GM12892 (cell line): ENCODE measurements at regions not wholly inside any gene's neighbourhood (a gene's known extent, or its start where the extent isn't known, plus 50 kb on each side); places are given as distances from the start of the nearest gene placed in this dataset.

Experiments
- DNase-seq: peaks from one replicate; pipeline ENCODE4 v3.0.0; 2011; ENCODE audit not compliant: insufficient read length
- FAIRE-seq: peaks from 2 replicates; lab custom pipeline; 2011; peaks lifted over from hg19 to GRCh38; lab: Jason Lieb, UNC
- POLR2A ChIP-seq: IDR thresholded peaks from 2 replicates; pipeline ENCODE4 v1.6.1; 2011; ENCODE audit warnings: low read depth, low read length, control low read depth
- POLR2AphosphoS5 ChIP-seq: IDR thresholded peaks from 2 replicates; pipeline ENCODE4 v1.6.1; 2011; ENCODE audit warnings: low read depth, low read length, control low read depth
- TAF1 ChIP-seq: IDR thresholded peaks from 2 replicates; pipeline ENCODE4 v1.6.1; 2011; ENCODE audit warnings: low read depth, mild to moderate bottlenecking, control low read depth, low read length, borderline replicate concordance

DNA sequence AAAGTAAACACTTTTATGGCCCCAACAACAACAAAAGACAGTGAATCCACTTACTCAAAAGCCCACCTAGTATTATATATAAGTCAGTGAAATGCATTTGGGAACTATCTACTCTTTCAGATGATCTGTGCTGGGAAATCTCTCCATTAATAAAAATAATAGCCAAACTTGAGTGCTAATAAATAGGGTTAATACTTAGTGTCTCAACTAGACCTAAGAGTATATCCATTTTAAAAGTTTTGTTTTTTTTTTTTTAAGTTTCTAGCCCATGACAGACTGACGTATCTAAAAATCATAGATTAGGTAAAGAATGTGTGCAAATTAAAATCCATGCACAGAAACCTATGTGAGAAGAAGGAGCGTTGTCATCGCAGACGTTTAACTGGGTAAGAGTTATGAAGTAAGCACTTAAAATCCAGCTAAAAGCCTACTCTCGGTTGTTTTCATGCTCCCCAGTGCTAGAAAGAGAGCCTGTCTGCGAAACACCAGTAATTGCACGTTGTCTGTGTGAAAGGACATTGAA is 83.4 kb upstream of the PELI1 start:
- FAIRE-seq (no peak), DNase-seq (no peak)
- TF ChIP-seq POLR2AphosphoS5: no peak
- TF ChIP-seq POLR2A: no peak
- TF ChIP-seq TAF1: no peak

DNA sequence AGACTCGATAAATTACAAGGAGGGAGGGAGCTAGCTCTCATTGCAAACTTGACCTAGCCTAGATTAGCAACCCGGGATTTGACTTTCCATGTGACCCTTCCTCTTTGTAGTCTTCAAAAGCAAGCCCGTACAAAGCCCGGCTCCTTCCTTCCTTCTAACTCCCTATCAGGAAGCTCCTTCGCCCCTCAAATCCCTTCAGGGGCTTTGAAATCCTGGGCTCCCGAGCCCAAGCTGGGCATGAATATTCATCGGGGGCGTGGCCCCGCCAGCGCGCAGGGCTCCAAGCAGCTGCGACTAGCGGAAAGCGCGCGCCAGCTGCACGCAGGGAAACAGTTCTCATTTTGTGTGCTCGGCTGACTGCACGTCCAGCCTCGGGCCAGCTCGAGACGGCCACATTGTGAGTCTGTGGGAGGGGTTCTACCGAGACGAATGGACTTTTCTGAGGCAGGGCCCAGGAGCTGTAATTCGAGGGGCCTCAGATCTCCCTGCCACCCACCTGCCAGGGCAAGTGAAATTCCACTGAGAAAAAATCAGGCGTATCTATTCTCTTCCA is 84.0 kb upstream of the PELI1 start:
- FAIRE-seq (peak; percentile 97), DNase-seq (peak; percentile 65)
- TF ChIP-seq POLR2AphosphoS5: peak; percentile 54; the same call in 1 of the 2 replicates
- TF ChIP-seq POLR2A: peak; percentile 73
- TF ChIP-seq TAF1: no peak

DNA sequence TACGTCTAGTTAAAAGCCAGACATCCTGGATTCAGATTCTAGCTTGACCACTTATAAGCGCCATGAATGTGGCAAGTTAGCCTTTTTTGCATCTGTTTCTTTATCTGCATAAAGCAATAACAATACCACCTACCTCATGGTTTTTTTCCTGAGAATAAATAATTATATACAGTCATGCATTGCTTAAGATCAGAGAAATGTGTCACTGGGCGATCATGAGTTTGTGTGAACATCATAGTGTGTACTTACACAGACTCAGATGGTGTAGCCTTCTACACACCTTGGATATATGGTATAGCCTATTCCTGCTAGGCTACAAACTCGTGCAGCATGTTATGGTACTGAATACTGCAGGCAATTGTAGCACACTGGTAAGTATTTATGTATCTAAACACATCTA is 84.7 kb upstream of the PELI1 start:
- peak; percentile 30 for FAIRE-seq
- no peak for TF ChIP-seq POLR2A
- no peak for TF ChIP-seq POLR2AphosphoS5
- TF ChIP-seq TAF1: no peak

DNA sequence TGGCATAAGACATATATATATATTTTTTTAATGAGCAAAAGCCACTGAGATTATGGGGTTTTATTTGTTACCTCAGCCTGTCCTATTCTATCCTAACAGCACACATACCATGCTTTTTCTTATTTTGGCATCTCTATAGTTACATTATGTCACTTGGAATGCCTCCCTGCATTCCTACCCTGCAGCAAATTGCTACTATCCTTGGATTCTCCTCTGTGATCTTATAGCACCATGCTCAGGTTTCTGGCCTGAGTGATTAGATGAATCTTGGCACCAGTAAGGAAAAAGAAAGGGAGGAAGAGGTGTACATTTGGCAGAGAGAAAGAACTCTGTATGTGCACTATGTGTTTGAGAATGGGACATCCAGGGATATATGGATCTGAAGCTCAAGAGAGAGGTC is 86.3 kb upstream of the PELI1 start:
- no peak for DNase-seq
- FAIRE-seq: no peak
- no peak for TF ChIP-seq POLR2A
- TF ChIP-seq TAF1: no peak
- TF ChIP-seq POLR2AphosphoS5: no peak

More for the DNA sequence above, 84.7 kb upstream of the PELI1 start:
- no peak for DNase-seq

DNA sequence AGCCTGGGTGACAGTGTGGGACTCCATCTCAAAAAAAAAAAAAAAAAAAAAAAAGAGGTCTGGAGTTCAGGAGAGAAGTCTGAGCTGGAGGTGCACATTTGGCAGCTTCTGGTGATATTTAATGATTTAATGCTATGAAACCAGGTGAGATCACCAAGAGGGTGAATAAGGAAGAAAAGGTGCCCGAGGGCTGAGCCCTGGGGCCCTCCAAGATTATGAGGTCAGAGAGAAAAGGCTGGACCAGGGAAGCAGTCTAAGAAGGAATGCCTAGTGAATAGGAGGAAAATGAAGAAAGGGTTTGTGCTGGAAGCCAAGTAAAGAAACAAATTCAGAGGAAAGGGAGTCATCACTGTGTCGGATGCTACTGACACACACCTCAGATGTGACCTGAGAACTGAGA is 88.0 kb upstream of the PELI1 start:
- DNase-seq (no peak), FAIRE-seq (no peak)
- TF ChIP-seq POLR2AphosphoS5 (no peak), POLR2A (no peak), TAF1 (no peak)

DNA sequence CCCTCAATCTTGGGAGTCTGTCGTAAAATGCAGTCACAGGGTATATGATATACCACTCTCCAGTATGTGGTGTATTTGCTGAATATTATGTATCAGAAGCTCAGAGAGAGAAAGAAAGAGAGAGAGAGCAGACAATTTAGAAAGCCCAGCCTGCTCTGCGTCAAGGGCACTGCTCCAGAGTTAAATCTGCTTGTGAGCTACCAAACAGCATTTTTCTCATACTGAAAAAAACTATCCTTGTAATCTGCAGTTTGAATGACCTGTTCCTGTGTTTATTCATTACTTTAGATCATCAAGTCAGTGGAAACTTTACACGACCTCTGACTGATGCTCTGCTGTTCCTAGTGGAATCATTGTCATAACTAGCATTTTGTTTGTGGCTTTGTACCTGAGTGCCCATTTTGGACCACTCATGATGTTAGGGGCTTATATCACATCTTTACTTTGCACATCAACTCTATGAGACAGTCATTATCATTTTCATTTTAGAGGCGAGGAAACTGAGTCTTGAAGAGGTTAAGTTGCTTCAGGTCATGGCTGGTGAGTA is 89.2 kb upstream of the PELI1 start:
- DNase-seq (no peak), FAIRE-seq (no peak)
- TF ChIP-seq POLR2AphosphoS5 (no peak), POLR2A (no peak), TAF1 (no peak)

DNA sequence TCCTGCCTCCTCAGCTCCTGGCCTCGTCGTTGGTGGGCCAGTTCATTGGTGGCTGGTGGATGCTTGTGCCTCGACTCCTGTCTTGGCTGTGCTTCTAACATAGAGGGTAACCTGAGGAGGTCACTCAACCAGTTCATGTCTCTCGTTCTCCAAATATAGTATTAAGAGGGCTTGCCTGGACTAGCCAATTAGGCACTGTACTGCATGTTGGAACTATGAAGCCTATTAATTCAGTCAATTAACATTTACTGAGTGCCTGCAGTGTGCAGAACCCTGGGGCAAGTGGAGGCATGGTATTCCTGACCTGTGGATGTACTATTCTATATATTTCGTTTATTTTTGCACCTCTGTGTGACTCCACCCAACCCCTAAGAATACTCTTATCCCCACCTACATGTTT is 89.9 kb upstream of the PELI1 start:
- DNase-seq (no peak), FAIRE-seq (no peak)
- no peak for TF ChIP-seq TAF1

DNA sequence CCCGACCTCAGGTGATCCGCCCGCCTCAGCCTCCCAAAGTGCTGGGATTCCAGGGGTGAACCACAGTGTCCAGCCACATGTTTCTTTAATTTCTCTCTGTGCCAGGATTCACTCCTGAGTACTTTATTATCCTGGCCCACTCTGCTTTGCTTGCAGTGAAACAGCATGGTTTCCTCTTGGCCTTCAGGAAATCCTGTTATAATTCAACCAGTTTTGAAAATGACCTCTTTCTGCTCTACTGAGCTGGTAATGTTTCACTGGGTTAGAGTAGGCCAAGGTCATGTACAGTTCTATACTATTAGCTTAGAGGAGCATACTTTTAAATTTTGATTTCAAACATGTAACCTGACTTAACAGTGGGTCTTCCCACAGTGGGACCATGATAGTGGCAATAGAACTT is 90.6 kb upstream of the PELI1 start:
- TF ChIP-seq POLR2A: no peak
- no peak for TF ChIP-seq POLR2AphosphoS5
- TF ChIP-seq TAF1: no peak
- no peak for FAIRE-seq
- no peak for DNase-seq

DNA sequence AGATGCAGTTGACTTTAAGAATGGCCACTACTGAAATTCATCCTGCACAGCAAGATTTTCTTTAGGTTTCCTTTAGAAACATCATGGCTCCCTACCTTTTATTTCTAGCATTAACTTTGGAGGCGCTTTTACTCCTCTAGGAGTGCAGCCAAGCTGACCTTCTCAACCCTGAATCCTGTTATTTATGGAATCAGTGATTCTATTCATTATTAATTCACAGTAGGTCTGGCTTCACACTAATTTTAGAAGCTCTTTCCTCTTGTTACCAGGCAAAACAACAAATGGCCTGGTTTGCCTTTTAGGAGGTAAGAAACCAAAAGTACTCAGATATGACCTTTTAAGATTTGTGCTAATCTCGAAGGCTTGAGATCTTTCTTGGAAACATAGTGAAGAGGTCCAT is 93.0 kb upstream of the PELI1 start:
- no peak for TF ChIP-seq POLR2A
- TF ChIP-seq TAF1: no peak
- no peak for TF ChIP-seq POLR2AphosphoS5
- DNase-seq: no peak
- FAIRE-seq: peak; percentile 30

DNA sequence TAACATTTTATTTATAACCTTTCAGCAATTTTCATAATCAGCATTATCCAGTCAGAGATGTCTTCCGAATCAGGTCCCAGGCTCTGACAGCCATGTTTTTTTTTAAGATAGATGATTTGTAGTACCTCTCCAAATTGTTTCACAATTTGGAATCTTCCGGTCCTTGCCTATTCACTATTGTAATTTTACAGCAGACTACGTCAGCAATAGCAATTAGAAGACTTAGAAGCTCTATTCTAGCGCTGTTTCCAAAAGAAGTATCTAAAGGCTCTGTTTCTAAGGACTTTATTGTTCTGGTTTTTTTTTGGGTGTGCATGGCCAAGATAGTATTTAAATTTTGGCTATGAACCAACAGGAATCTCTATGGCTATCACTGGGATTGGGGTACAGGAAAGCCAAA is 94.6 kb upstream of the PELI1 start:
- no peak for FAIRE-seq
- no peak for DNase-seq
- TF ChIP-seq TAF1 (no peak), POLR2A (no peak), POLR2AphosphoS5 (no peak)

DNA sequence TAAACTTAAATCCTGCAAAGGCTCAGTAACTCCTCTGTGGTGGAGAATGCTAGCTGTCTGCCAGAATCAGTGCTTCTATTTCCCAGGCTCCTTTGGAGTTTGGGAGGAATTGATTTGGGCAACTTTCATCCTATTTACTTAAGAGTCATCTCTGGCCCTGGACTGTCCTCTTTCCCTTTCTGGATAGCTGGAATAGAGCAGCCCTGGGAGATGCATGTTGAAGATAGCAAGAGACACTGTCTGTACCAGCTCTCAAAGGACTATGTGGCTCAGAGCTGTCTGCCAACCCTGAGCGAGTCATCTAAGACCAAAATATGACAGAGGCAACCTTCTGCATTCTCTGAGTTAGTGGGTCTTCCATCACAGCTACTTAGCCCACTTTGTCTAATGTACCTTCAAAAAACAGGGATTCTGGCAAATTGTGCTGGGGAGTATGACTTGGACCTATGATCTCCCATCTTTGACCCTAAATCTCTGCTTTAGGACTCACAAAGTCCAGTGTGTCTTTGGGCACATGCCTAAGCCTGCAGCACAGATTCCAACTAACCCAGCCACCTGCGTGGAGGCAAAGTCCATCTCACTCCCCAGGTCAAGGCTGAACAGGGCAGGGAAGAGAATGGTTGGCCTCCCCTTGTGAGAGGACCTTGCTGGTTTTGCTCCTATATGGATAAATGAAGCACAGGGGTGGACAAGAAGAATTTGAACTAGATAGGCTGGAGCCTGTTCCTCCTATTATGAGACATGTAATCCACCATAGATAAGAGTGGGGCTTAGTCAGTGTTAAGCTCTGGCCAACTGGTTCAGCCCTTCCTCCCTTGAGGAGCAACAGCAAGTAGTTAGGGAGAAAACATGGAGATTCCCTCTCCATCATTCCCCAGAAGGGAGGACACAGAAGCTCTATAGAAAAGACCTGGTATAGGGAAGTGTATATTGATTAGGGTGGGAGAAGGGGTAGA is 99.1 kb upstream of the PELI1 start:
- TF ChIP-seq POLR2AphosphoS5 (no peak), POLR2A (no peak)
- DNase-seq (no peak), FAIRE-seq (no peak)
